Ectodermal cell (in vitro differentiated cells): ENCODE measurements at regions not wholly inside any gene's neighbourhood (a gene's known extent, or its start where the extent isn't known, plus 50 kb on each side); places are given as distances from the start of the nearest gene placed in this dataset.
"Not testable (repeated sequence)": the region's sequence is repeated elsewhere in the genome, so short reads cannot be mapped to it uniquely, and the experiment has no call there.

ENCODE experiments used
- H3K27ac ChIP-seq: 2 replicates; pipeline ENCODE4 v1.7.0; 2013; ENCODE audit warnings: mild to moderate bottlenecking, low read depth, low read length; ENCODE audit not compliant: insufficient read depth, poor library complexity, severe bottlenecking
- H3K27me3 ChIP-seq: 2 replicates; pipeline ENCODE4 v1.7.0; 2013; ENCODE audit warnings: mild to moderate bottlenecking, low read length; ENCODE audit not compliant: insufficient read depth, control insufficient read depth, poor library complexity, severe bottlenecking
- H3K36me3 ChIP-seq: one replicate; pipeline ENCODE4 v1.7.0; 2013; ENCODE audit warnings: low read length; ENCODE audit not compliant: control insufficient read depth, insufficient read depth
- H3K4me1 ChIP-seq: one replicate; pipeline ENCODE4 v1.7.0; 2013; ENCODE audit warnings: low read length; ENCODE audit not compliant: control insufficient read depth, insufficient read depth
- H3K4me3 ChIP-seq: 2 replicates; pipeline ENCODE4 v1.7.0; 2013; ENCODE audit warnings: low read depth, low read length, control low read depth; ENCODE audit not compliant: insufficient read depth
- H3K9me3 ChIP-seq: 2 replicates; pipeline ENCODE4 v1.7.0; 2013; ENCODE audit warnings: mild to moderate bottlenecking, low read length, moderate library complexity; ENCODE audit not compliant: control insufficient read depth
- WGBS, 2 experiments: methylation state at CpG; one replicate each; pipeline ENCODE4 v1.1.7; 2013; ENCODE audit warnings: missing lambda C conversion rate in 2 of 2; 5-methylcytosine and 5-hydroxymethylcytosine counted together

GRCh38 chr7:142670511-142670910 lies 78.8 kb upstream of the PRSS1 start:
- no peak overlapping the region for H3K27ac ChIP-seq
- WGBS, 2 experiments = 87% methylated on average over 1 of the region's 1 CpG; no CpG with 5 or more reads in 1 of the 2 experiments
- H3K27me3 ChIP-seq = no peaks in the 10 kb centered on the region
- no peak overlapping the region for H3K4me3 ChIP-seq
- no peaks in the 10 kb centered on the region for H3K4me1 ChIP-seq
- no peaks in the 10 kb centered on the region for H3K9me3 ChIP-seq
- H3K36me3 ChIP-seq = no peaks in the 10 kb centered on the region

- H3K4me3 ChIP-seq = no peak overlapping the region
- no peak overlapping the region for H3K27ac ChIP-seq
- H3K4me1 ChIP-seq = no peaks in the 10 kb centered on the region
- no peaks in the 10 kb centered on the region for H3K27me3 ChIP-seq
- WGBS, 2 experiments = 56 to 71% methylated on average over 2 of the region's 2 CpGs
- no peaks in the 10 kb centered on the region for H3K9me3 ChIP-seq
- H3K36me3 ChIP-seq = no peaks in the 10 kb centered on the region
These were observed 80.1 kb upstream of the PRSS1 start for GRCh38 chr7:142669074-142669654.

GRCh38 chr7:142668495-142668894 lies 80.8 kb upstream of the PRSS1 start:
- 73 to 79% methylated on average over 4 of the region's 4 CpGs for WGBS, 2 experiments
- no peaks in the 10 kb centered on the region for H3K36me3 ChIP-seq
- H3K9me3 ChIP-seq = no peaks in the 10 kb centered on the region

GRCh38 chr7:142657376-142657775 lies 91.9 kb upstream of the PRSS1 start:
- H3K27ac ChIP-seq = no peak overlapping the region
- WGBS, 2 experiments = 70 to 85% methylated on average over 1 of the region's 1 CpG
- H3K9me3 ChIP-seq = no peaks in the 10 kb centered on the region
- no peaks in the 10 kb centered on the region for H3K4me1 ChIP-seq
- H3K4me3 ChIP-seq = no peak overlapping the region
- H3K27me3 ChIP-seq = no peaks in the 10 kb centered on the region
- no peaks in the 10 kb centered on the region for H3K36me3 ChIP-seq

More at GRCh38 chr7:142668495-142668894, 80.8 kb upstream of the PRSS1 start:
- Histone ChIP-seq H3K4me1 (no peaks in the 10 kb centered on the region), H3K4me3 (no peak overlapping the region), H3K27me3 (no peaks in the 10 kb centered on the region), H3K27ac (no peak overlapping the region)

GRCh38 chr7:142654398-142654797 lies 94.9 kb upstream of the PRSS1 start:
- Histone ChIP-seq H3K27me3 (no peaks in the 10 kb centered on the region), H3K36me3 (no peaks in the 10 kb centered on the region), H3K27ac (no peak overlapping the region), H3K9me3 (no peaks in the 10 kb centered on the region), H3K4me3 (no peak overlapping the region), H3K4me1 (no peaks in the 10 kb centered on the region)
- 96% methylated on average over 3 to 5 of the region's 5 CpGs for WGBS, 2 experiments

- Histone ChIP-seq H3K4me3 (no peak overlapping the region), H3K36me3 (no peaks in the 10 kb centered on the region), H3K27me3 (no peaks in the 10 kb centered on the region), H3K27ac (no peak overlapping the region), H3K4me1 (no peaks in the 10 kb centered on the region), H3K9me3 (no peaks in the 10 kb centered on the region)
- 71 to 98% methylated on average over 1 of the region's 1 CpG for WGBS, 2 experiments
These were observed 101.5 kb upstream of the PRSS1 start for GRCh38 chr7:142647749-142648148.

GRCh38 chr7:142646386-142647140 lies 102.7 kb upstream of the PRSS1 start:
- Histone ChIP-seq H3K27ac (no peak overlapping the region), H3K27me3 (no peaks in the 10 kb centered on the region), H3K36me3 (no peaks in the 10 kb centered on the region), H3K4me3 (no peak overlapping the region), H3K9me3 (no peaks in the 10 kb centered on the region), H3K4me1 (no peaks in the 10 kb centered on the region)
- WGBS, 2 experiments = 83 to 92% methylated on average over 7 of the region's 7 CpGs

- Histone ChIP-seq H3K36me3 (no peaks in the 10 kb centered on the region), H3K4me3 (no peak overlapping the region), H3K9me3 (no peaks in the 10 kb centered on the region), H3K27me3 (no peaks in the 10 kb centered on the region), H3K4me1 (no peaks in the 10 kb centered on the region), H3K27ac (no peak overlapping the region)
- WGBS, 2 experiments = 87 to 89% methylated on average over 5 of the region's 5 CpGs
These were observed 103.5 kb upstream of the PRSS1 start for GRCh38 chr7:142645777-142646176.

GRCh38 chr7:142642316-142642715 lies 107.0 kb upstream of the PRSS1 start:
- no peaks in the 10 kb centered on the region for H3K9me3 ChIP-seq
- no peaks in the 10 kb centered on the region for H3K36me3 ChIP-seq
- H3K27ac ChIP-seq = no peak overlapping the region
- H3K4me3 ChIP-seq = no peak overlapping the region
- no peaks in the 10 kb centered on the region for H3K27me3 ChIP-seq
- no peaks in the 10 kb centered on the region for H3K4me1 ChIP-seq

- not testable (repeated sequence) for H3K36me3 ChIP-seq, H3K9me3 ChIP-seq, H3K27ac ChIP-seq, H3K4me3 ChIP-seq, H3K27me3 ChIP-seq, H3K4me1 ChIP-seq
- WGBS, 2 experiments = 87 to 96% methylated on average over 2 of the region's 4 CpGs
These were observed 108.0 kb upstream of the PRSS1 start for GRCh38 chr7:142641252-142641651.
